DMS53 treated with DMSO at 0.1 percent for 48 hours (cell line): ENCODE measurements at regions not wholly inside any gene's neighbourhood (a gene's known extent, or its start where the extent isn't known, plus 50 kb on each side); places are given as distances from the start of the nearest gene placed in this dataset.
"Not testable (repeated sequence)": the region's sequence is repeated elsewhere in the genome, so short reads cannot be mapped to it uniquely, and the experiment has no call there.

Experiments
- DNase-seq: peaks from one replicate; lab custom pipeline; 2025; ENCODE audit not compliant: unreplicated experiment; lab: John Stamatoyannopoulos, UW

DNA sequence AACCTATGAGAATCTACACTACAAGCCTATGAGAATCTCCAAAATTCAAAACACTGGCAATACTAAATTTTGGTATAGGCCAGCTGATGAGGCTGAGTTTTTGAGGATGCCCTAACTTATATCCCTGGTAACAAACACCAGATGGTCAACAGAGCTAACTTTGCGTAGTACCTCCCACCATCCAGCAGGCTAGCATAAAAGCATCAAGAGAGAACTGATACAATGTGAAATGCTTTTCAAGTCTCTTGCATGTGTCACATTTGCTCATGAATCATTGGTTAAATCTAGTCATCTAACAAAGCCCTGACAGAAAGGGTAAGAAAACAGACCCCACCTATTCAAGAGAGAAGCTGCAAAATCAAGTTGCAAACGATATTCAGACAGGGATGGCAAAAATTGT is 1609.7 kb upstream of the CDH9 start:
- DNase-seq, result no peak

DNA sequence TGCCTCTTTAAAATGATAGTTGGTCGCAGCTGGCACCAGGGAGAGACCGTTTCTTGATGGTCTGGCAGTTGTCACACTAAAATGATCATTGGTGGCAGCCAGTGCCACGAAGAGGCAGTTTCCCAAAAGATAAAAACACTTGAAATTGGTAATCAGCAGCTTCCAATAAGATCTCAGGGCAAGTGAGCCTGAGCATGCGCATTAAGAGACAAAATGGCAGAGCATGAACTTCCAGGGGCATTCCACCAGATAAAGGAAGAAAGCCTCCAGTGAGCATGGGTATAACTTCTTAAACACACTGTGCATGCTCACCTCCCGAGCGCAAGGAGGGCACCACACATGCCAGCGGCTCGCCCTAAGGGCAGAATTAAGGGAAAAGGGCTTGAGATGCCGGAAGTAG is 1594.2 kb upstream of the CDH9 start:
- DNase-seq, result no peak

DNA sequence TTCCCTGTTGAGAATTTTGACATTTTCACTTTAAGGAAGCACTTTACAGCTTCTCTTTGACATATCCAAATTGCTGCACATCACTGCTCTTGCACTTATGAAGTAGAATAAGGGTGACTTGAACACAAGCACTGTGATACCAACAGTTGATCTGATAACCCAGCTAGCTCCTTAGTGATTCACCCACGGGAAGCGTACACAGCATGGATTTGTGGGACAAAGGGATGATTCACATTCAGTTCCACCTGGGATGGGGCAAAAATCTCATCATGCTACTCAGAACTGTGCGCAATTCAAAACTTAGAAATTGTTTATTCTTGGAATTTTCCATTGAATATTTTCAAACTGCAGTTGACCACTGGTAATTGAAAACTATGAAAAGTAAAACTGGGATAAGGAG is 1565.5 kb upstream of the CDH9 start:
- no peak for DNase-seq

DNA sequence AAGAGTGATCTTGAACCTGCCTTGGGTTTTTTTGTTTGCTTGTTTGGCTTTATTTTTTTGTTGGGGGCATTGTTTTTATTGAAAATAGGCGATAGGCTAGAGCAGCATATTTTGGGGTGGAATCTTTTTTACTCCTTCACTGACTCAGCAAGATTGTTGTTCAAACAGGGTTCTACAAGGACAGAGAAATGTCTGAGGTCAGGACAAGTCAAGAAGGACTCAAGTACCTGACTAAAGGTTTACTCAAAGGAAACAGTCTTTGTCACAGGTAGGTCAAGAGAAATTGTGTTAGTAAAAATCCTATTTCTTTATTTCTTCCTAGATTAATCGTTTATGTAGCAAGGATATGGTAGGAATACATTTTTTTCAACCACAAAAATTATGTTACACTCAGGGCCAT is 1564.0 kb upstream of the CDH9 start:
- DNase-seq, result no peak

DNA sequence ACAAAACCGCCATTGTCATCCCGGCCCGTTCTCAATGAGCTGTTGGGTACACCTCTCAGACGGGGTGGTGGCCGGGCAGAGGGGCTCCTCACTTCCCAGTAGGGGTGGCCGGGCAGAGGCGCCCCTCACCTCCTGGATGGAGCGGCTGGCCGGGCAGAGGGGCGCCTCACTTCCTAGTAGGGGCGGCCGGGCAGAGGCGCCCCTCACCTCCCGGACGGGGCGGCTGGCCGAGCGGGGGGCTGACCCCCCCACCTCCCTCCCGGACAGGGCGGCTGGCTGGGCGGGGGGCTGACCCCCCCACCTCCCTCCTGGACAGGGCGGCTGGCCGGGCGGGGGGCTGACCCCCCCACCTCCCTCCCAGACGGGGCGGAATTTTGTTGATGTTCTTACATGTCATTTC is 1558.3 kb upstream of the CDH9 start:
- DNase-seq, result not testable (repeated sequence)

DNA sequence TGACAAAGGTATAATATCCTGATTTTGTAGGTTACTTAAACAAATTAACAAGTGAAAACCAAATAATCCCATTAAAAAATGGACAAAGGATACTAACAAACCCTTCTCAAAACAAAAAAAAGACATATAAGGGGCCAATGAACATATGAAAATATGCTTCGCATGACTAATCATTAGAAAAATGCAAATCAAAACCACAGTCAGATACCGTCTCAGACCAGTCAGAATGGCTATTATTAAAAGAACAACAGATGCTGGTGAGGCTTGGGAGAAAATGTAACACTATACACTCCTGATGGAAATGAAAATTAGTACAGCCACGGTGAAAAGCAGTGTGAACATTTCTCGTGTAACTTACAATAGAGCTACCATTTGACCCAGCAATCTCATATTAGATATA is 1542.2 kb upstream of the CDH9 start:
- DNase-seq, result no peak

DNA sequence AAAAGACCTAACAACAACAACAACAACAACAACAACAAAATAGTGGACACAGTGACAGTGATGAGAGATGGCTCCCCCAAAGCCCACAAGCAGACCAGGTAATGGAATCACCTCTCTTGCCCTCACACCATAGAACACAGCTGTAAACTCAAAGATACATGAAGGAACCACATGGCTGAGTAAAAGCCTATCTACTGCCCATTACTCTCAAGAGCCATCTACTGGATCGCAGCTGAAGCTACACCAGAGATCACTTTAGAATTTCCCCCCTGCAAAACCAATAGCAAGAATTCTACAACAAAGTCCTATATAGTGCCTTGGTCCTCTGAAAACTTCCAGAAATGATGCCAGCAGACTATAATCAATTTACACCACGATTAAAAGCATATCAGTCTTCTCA is 1537.6 kb upstream of the CDH9 start:
- DNase-seq, result peak; percentile 35

DNA sequence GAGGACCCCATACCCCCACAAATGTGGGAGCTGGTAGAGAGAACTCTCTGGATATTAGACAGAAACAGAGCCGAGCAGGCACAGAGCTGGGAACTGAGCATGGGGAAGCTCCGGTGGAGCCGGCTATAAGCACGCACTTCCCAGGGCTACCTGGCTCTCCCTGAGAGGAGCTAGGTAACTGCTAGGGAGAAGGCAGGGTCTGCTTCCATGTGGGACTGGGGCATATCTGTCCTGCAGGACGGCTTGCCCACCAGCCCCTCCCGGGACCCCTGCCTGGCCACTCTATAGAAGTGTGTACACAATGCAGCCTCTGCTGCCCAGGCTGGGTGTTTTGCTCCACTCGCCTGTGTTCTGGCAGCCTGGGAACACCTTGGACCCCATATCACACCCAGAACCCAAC is 1537.0 kb upstream of the CDH9 start:
- no peak for DNase-seq

DNA sequence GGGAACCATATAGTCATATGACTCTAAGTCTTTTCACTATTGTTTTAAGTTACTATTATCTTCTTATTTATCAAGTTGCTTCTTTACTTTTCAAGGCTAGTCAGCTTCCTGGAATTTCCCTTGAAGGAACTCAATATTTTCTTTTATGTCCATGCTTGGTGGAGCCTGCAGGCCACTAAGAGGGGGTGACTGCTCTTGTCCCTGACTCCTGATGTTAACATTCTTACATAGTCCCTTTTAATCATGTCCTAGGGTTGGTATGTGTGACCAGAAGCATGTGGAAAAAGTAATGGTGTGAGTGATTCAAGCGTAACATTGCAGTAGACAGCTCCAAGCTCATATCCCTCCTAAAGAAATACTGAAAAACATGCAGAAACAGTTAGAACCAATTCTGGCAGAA is 1536.2 kb upstream of the CDH9 start:
- DNase-seq, result no peak

DNA sequence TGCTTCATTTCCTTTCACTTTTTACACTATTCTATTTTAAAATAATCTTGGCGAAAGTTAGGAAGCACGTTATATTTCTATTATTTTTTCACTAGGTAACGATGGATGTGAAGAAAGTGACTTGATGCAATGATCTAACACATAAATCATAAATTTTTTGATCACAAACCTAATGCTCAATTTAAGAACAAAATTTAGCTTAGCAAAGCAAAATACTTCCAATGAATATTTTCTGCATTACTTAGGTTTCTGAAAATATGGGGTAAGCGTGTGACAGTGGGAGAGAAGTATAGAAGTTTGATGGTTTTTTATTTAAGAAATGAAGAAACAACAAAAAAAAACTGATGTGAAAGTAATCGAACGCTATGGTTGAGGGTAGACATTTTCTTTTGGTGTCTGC is 1528.7 kb upstream of the CDH9 start:
- DNase-seq, result no peak

DNA sequence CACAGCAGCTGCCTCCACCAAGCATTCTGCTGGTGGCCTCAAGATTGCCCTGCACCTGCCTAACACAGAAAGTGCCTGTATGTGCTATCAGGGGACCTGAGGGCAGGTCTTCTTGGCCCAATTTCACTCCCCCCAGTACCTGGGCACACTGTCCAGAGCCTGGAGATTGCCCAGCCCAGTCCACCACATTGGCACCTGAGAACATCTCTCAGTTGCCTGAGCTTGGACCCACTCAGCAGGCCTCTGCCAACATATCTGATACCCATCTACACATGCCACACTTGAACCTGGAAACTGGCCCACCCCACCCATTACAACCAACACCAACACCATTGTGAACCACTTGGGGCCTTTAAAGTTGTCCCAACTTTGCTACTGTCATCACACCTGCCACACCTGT is 1523.1 kb upstream of the CDH9 start:
- DNase-seq, result no peak

DNA sequence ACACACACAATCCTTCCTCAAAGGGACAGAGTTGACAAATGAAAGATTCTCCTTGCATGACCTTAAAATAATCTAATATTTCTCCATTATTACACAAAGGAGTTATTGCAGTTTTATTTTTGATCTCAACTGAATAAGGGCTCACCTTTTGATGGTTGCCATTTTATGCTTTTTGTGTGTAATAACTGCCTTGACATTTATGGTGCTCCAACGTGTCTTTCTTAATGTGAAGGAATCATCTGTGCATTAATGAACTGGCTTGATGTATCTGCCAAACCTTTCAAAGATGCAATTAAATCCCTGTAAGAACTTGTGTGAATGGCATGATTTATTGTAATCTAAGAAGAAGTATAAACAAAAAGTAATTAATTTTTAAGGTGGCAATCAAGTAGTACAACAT is 1519.8 kb upstream of the CDH9 start:
- DNase-seq, result no peak

DNA sequence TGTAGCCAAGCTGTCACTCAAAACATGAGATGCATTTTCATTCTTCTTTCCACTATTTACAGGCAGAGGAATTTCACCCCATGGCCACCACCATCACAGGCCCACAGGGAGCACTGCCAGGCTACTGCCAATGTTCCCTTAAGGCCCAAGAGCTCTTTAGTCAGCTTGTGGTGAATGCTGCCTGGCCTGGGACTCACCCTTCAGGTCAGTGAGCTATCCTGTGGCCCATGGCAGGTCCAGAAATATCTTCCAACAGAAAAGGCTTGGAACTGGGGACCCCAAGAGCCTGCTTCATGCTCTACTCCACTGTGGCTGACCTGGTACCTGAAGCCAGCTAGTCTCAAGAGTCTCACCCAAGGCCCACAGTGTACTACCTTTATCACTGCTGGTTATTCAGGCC is 1518.7 kb upstream of the CDH9 start:
- no peak for DNase-seq

DNA sequence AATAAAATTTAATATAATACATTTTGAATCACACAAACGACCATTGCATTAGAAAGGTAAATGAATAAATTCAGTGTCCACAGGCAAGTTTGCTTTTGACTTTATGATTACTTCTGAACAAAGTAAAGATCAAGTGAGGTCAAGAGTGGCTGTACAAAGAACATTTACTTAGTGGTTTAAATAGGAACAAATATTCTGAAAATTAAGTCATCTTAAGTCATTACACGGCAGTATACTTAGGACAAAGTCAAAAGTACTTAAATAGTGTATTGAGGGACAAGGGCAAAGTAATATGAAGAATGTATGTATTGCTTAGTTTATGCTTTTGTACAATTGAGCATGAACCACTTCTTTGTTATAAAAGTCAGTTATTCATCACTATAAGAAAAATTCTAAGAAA is 1511.2 kb upstream of the CDH9 start:
- no peak for DNase-seq

DNA sequence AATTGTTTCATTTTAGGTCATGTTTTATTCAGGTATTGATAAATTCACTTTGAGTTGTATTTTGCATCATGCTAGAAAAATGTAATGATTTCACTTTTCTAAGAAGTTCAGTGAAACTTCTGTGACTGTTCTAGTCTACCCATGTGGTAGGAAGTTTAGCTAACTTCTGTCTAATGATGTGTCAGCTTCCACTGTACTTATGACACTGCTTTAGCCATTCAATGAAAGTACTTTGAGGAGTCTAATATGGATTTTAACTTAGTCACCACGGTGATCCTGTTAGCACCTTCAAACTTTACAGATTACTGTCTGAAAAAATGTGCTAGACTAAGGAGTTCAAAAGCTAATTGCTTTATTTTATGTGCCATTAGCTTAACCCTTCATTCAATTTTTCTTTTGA is 1510.5 kb upstream of the CDH9 start:
- DNase-seq, result no peak

DNA sequence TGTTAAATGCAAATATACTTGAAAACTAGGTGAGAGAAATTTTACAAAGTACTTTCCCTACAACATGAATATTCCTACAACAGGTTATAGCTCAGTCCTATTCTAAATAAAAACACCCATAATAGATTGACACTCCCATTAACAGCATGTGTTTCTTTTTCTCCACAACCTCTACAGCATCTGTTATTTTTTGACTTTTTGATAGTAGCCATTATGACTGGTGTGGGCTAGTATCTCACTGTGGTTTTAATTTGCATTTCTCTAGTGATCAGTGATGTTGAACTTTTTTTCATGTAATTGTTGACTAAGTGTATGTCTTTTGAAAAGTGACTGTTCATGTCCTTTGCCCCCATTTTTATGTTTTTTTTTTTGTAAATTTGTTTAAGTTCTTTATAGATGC is 1506.1 kb upstream of the CDH9 start:
- DNase-seq, result no peak

DNA sequence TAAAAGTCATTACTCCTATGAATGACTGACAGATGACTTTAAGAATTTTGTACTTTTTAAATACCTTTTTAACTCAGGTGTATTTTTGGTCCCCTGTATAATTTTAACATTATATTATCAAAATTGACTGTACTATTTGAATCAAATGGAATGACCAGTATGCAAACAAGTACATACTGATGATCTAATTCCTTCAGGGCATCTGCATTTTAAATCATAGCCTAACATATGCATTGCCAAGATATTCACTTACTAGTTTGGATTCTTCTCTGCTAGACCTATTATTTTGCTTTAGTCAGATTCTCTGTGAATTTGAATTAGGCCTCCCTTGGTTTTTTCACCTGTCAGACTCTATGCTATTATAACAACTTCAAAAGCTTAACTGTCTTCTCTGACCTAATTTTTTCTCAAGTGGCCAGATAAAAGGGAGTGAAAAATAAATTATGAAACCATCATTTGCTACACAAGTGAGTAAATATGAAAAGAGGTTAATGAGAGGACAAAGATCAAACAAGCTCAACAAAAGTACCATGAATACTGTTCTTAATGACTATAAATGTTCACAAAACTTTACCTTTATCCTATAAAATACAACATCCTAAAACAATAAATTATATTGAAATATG is 1505.2 kb upstream of the CDH9 start:
- DNase-seq, result no peak

DNA sequence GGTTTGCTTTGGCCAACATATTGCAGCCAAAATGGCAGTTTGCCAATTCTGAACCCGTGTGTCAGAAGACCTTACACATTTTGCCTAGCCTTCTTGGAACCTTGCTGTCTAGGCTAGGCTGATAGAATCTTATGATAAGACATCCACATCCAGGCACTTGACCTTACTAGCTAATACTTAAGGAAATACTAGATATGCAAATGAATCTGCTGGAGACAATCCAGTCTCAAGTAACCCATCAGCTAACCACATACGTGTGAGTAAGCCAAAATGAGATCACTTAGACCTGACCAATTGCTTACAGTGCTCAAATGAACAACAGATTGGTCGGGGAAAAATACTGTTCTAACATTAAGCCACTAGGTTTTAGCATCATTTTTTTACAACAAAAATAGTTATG is 1504.6 kb upstream of the CDH9 start:
- no peak for DNase-seq

DNA sequence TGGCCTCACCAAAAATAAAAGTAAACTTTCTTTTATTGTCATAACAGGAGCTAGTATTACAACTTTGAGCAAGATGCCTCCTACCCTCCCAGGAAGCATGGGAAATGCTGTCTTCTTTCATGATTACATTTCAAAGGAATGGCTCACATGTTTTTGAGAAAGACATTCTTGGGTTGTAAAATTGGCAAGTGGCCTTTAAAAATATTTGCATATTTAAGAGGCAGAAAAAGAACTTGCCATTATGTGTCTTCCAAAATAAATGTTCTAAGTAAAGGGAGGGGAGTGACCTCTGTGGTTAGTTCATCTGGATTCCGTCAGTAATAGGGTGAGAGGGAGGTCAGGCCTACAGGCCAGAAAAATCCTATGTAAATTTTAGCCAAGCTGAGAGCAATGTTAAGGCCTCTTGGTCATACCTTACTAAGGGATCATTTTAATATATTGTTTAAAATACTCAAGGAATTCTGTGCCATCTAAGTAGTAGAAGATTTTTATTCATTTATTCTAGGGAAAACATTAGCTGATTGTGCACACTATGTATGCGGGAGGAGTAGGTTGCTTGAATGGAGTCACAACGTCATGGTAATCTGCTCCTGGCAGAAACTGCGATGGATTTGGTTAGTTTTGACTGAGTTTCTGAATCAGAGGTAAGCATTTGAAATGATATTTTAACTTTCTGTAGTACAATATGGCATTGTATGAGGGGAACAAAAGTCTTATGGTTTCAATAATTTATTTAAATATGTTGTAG is 1485.7 kb upstream of the CDH9 start:
- no peak for DNase-seq

DNA sequence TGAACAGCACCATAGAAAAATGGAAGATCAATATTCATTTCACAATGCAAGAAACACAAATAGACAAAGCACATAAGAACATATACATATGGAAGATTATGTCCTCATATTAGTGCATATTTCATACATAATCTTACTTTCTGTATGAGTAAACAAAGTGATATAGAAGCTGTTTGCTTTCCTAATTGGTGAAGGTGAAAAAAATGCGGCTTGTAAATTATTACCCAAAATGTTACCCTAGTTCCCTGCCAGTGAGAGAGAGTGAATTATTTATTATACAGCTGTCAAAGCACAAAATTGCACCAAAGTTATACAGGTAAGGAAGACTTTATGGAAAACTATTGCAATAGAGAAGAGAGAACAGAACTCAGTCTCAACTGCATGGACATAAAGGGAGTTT is 1485.0 kb upstream of the CDH9 start:
- no peak for DNase-seq

DNA sequence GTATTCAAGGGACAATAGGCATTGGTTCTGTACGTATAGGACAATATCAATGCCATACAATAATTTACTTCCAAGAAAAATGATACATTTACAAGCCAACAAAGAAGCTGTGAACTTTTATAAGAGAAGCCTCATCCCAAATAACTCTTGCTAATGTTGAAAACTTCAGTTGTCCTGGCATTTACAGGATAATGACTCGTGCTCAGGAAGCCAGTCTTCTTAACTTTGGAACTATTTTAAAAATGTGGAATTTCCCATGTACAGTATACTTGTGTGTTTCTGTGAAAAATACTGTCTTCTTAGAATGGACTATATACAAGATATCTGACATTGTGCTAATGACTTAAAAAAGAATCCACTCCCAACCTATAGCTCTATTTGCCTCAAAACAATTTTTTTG is 1479.3 kb upstream of the CDH9 start:
- DNase-seq, result no peak

DNA sequence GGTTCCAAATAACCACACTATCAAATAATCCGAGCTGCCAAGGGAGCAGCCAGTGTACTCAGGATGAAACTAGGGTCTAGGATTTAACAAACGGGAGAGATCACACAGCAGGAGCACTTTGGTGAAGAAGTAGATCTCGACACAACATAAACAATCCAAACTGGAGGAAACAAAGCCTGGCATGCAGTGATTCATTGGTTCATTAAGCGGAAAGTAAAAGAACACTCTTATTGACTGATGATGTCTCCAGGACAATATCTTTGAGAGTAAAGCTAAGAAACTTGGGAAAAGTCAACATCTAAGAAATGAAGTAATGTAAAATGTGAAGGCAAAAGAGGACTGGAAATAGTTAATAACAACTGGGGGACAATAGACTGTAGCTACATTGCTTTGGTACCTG is 1478.3 kb upstream of the CDH9 start:
- no peak for DNase-seq

DNA sequence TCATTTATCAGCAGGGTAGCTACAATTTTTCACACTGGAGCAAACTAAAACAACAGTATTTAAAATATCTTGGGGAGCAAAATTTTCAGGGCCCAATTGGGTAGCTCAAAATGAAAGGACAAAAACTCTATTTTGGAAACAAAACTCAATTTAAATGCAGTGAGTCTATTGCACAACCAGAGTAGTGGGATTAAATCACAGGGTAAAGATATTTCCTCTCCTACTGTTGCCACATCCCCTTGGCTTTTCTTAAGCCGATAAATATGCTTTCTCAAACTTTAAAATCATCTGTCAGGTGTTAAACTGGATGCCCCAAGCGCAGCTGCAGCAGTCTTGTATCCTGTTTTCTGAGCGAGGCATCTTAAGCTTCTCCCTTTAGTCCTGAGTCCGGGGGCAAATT is 1474.3 kb upstream of the CDH9 start:
- DNase-seq, result no peak
